ENCODE measurements at regions not wholly inside any gene's neighbourhood (a gene's known extent, or its start where the extent isn't known, plus 50 kb on each side); places are given as distances from the start of the nearest gene placed in this dataset.

DNA sequence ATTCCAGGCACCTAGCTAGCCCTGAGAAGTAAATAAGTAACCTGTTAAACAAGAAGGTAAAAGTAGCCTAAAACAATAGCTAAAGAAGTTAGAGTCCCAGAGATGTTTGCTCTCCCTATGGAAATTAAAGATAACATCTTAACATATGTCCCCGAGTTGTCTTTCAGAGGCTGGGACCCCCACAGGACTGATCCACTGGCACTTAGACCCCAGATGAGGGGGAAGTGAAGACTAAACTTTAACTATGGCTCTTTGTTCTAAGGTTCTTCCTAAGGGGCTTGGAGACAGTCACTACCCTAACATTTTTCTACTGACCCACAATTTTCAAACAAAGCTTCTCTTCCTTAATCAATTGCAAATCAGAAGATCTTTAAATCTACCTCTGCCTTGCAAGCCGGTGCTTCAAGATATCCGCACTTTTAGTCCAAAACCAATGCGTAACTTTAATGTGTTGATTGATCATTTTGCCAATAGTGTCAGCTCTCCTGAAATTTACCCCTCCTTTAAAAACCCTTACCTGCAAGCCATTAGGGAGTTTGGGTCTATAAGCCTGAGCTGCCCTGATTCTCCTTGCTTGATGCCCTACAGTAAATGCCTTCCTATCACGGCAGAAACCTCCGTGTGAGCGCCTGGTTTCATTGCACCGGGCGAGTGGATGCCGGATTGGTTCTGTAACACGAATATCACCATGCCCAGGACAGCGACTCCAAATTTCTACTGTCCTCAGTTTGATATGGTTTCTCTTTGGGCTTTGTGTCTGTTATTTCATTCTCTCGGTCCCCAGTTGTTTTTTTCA lies 404.4 kb downstream of the SIPA1L2 start:
- no peak for DNase-seq

DNA sequence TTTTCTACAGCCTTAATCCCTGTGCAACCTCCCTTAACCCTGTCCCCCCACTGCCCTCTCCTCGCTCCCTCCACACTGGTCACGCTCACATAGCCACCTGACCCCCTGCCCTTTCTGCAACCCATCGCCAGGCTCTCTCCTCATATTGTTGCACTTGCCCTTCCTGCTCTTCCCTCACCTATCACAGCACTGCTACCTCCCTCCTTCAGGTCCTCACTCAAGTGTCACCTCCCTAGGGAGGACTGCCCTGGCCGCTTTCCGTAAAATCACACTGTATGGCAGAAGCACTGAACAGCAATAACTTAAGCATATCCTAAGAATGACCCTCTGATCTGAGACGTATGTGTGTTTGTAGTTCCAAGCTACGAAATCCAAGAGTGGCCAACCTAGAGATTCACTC lies 406.0 kb downstream of the SIPA1L2 start:
- DNase-seq = no peak

DNA sequence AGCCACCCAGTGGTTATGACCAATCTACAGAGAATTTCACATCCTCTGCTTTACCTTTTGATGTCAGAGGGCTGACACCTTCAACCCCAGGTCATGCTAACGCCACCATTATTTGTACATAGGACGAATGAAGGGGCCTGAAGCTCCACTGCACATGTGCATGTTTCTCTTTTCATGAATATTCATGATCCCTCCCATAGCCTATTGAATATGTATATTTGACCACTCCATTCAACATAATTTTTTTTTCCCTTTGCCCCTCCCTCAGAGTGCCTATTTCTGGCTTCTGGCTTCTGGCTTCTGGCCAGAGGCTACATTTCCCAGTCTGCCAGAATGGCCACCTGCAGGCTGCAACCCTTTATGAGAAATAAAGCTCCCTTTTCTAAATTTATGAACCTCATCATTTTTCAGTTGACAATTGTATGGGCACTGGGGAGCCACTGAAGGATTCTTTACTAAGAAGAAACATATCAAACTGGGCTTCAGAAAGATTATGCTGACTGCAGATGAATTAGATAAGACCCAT lies 406.7 kb downstream of the SIPA1L2 start:
- no peak for DNase-seq

DNA sequence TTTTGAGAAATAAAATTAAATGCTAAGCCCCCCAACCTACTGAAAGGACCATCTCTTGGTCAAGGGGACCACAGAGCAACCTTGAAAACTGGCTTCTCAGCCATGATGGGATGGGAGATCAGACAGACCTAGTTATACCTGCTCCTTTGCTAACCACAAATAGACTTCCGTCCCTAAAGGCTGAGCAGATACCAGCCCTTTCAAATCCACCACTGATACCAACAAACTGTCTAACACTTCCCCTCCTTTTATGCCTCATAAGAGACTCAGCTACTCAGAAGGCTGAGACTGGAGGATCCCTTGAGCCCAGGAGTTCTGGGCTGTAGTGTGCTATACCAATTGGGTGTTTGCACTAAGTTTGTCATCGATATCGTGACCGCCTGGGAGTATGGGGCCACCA lies 407.3 kb downstream of the SIPA1L2 start:
- no peak for DNase-seq

DNA sequence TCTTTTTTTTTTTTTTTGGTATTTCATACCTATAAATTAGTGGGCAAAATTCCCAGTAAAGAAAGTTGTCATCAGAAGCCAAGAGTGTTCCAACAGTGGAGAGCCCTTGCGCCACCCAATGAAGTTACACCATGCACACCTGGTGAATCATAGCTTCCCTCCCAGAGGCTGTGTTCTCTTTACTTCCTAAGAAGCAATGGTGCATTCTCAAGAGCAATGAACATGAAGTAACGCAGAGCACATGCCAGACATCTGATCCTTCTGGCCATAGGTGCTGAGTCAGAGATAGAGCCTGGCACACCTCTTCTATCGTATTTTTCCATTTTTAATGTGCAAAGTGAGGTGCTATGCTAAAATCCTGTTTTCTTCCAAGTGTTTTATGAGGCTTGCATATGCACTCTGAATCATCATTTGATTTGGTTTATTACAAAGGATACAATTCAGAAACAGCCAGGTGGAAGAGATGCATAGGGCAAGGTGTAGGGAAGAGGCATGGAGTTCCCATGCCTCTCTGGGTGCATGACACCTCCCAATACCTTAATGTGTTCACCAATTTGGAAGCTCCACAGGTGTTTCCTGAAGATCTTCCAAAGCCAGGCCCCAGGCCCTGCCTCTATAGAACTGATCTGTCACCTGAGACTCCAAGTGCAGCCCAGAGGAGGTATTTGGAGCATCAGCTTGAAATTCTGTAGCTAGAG lies 408.0 kb downstream of the SIPA1L2 start:
- DNase-seq = no peak

DNA sequence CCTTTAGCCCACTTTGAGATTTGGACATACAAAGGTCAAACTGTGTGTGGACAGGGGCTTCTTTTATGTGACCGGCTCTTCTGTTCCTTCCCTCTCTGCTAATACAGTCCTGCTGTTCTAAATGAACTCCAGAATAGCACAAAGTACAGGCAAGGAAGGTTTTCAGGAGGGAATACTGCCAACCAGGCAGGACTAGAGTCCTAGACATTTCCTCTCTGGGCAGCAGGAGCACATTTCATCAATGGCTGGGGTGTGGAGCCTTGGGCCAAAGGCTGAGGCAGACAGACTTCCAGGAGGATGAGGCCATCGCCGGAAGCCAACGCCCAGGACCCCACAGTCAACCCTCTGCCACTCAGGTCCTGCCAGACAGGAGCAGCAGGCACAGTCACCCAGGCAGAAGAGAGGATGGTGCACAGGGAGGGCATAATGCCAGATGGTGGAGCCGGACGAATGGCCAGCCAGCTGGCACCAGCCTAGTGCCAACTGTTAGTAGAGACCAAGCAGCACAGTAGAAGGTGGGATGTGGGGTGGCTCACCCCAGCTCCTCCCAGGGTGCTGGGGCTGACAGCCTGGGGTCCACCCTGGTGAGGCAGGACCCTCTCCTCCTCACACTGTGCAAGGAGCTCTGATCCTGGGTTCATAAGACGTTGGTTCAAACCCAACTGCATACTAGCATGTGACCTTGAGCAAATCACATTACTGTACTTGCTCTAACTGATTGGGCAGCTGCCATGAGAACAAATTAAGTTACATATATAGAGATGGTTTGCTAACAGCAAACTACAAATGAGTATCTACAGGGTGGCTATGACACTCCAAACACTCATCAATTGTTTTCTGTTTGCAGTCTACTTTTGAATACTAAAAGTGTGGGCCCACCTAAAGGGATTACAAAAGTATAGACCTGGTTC lies 410.7 kb downstream of the SIPA1L2 start:
- no peak for DNase-seq

DNA sequence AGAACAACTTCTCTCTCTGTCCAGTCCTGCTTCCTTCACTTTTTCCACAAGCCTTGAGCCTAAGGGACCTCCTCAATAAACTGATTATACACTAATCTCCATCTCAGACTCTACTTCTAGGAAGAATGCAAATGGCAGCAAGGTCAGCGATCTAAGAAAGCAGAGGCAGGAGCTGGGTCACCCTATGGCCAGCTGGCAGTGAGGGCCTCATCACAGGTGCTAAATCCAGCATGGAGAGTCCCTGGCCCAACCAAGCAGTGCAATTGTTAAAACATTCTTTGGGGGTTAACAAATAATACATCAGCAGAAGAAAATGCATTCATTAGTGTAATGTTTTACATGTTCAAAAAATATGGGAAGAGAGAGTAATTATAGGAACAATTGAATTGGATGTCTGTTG lies 416.0 kb downstream of the SIPA1L2 start:
- no peak for DNase-seq

DNA sequence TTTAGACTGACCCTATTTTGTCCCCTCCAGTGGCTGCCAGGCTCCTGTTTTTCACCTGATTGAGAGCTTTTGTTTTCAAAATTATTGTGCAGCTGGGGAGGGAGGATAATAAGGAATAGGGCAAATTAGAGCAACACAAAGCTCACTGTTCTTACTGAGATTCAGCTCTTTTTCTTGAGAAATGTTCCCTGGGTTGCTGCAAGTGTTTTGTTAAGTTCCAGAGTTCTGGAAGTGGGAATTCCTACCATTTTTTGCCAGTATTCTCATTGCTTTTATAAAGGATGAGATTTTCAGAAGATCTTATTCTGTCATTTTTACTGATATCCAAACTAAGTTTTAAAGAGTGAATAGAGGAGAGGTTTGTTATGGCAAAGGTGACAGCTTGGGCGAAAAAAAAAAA lies 417.7 kb downstream of the SIPA1L2 start:
- DNase-seq = no peak

DNA sequence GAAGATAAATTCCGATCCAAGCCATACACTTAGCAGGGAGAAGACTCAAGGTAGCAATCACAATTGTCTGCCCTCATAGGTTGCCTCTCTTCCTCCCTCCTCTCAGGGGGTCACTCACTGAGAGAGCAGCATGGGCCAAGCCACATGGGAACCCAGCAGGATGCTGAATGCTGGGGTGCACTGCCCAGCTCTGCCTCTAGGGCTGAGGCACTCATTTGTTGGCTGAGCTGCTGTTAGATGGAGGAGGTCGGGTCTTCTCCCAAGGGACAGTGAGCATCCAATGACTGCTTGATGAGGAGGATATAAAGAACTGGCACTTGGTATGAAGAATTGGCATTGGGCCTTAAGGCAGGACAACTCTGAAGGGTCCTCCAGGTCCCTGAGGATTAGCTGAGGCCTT lies 418.8 kb downstream of the SIPA1L2 start:
- no peak for DNase-seq

DNA sequence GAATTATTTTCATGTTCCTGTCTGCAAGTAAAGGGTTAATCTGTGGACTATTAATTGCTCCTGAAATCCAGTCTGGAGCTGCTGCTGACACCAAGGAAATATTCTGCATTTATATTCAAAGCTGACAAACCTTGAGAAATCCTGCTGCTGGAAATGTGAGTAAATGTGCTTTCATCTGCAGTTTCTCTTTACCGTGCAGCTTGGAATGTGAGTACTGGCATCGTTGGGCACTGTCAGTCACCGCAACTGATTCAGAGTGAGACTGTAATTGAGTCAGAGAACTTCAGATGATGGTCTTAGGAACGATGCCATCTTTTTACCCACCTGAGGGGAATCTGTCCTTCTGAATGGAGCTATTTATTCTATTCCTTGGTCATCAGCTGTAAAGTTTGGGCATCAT lies 420.6 kb downstream of the SIPA1L2 start:
- DNase-seq = no peak

DNA sequence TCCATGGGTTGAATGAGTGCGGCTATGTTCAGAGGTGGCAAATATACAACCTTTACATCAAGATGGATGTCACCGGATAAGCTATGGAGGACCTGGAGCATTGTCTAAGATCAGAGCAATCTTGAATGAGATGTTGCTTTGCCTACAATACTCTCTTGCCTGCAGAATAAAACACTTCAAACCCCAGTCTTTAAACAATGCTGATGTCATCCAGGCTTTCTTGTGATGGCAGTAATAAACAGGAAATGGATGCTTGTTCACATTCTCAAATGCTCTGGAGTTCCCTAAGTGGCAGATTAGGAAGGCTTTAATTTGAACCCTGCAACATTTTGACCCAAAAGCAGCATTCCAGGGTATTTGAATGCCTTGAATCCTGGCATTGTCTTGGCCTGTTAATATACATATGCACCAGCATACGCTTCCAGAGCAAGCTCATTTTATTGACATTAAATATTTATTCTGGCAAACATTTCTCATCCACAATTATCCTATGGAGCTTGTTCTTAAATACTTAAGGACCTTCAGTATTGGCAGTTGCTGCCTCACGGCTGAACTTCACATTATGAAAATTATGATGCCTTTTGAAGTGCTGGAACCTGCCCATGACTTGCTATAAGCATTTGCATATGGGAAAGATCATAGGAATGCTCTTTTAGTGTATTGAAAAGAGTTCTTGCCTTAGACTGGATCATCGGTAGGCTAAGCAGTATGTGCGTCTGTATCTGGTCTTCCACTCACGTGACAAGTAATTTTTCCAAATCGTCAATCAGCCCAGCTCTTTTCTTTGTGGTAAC lies 422.7 kb downstream of the SIPA1L2 start:
- no peak for DNase-seq

DNA sequence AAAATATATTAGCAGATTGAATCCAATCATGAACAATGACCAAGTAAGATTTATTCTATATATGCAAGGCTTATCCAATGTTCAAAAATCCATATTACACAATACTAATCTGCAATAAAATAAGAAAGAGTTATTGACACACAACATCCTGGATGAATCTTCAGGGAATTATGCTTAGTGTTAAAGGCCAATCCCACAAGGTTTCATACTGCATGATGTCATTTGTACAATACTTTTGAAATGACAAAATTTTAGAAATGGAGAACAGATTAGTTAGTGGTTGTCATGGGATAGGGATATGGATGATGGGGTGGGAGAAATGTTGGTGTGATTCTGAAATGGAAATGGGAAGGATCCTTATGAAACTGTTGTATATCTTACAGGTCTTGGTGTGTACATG lies 425.7 kb downstream of the SIPA1L2 start:
- DNase-seq = no peak

DNA sequence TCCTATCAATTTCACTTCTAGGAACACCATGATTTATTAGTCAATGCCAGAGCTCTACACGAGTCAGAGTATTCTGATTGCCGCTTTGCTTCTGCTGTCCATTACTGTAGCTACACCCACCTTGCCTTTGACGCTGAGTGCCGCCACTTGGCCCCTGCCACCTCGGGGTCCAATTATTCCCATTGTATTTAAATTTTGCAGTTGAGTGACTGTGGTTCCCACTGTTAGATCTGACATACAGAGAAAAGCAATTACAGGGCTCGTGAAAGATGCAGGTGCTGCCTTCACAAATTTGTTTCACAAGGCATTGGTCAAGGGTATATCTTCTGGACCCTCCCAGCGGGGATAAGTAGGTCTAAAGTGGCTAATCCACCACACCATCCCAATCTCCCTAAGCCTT lies 428.9 kb downstream of the SIPA1L2 start:
- no peak for DNase-seq

DNA sequence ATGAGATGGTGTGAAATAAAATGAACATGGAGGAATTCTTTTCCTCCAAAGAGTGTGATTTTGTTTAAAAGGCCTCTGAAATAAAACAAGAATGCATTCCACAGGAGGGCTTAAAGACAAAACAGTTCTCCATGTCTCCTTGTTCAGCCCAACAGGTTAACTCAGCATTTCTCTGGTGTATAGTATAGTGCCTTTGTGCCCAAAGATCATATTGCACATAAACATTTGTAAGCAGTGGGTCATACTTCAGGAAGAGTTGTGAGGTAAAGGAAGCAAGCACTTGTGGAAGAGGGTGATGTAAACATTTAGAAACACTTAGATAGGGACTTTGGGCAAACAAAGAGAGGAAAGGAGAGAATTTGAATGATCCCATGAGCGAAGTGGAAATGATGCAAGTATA lies 433.9 kb downstream of the SIPA1L2 start:
- DNase-seq = no peak

DNA sequence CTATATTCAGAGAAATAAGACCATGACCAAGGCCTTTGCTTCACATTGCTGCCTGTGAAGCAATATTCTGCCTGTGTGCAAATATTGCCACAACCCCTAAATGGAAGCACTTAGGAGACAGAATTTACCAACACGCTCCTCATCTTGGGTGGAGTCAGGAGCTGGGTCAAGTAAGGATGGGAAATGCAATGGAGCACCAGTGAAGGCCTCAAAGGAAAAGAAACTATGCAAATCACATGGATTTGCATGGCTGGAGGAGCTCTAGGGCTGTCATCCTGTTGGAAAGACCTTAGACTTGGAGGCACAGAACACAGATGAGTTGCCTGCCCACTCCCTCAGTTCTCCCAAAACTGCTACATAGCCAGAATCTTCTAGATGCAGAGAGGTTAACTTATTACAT lies 435.5 kb downstream of the SIPA1L2 start:
- DNase-seq = no peak

DNA sequence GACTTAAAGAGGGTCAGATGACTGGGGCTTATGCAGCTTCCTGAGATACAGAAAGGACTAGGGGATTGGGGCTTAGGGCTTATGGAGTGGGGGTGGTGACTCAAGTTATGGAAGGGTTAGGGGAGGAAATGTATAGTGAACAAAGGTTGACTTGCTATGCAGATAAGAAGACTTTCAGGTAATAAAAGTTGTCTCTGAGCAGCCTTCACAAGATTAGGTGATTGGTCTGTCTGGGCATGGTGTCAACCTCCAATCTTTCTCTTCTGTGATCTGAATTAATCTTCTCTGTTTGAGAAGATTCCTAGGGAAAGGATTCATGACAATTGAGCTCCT lies 436.5 kb downstream of the SIPA1L2 start:
- DNase-seq = no peak

DNA sequence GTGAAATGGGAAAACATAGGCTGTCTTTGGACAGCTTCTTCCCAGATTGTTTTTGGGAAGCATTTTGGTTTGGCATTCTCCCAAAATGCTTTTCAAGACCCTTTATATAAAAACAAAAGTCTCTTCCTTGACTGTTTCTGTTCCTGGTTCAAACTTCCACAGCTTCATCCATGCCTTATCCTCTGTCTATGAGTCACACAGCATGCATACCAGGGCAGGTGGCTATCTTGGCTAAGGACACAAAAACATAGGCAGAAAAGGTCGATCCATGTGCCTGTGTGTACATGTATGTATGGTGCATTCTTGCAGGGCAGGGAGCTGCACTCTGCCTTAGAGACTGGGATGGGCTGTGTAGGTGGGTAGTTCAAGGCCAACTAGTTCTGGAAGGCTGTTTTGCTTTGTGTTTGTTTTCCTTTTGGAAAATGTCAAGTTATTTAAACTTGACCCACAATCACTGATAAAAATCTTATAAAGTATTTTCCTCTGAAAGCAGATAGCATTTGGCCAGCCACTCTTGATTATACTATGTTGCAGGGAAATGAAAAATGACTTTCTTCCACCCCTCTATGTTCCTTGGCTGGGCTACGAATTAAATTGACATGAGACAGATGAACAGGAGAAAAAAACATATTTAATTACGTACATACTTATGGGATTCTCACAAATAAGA lies 437.0 kb downstream of the SIPA1L2 start:
- DNase-seq = no peak

DNA sequence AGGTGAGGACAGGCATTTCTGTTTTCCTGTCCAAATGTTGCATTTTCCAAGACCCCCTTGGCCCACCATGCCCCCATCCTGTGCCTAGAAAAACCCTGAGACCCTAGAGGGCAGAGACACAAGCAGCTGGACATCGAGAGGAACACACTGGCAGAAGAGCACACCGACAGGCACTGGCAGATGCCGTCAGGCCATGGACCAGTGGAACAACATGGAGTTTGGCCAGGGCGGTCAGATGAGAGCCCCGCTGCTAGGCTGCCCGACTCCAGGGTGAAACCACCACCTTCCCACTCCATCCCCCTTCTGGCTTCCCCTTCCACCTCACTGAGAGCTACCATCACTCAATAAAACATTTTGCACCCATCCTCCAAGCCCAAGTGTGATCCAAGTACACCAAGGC lies 438.4 kb downstream of the SIPA1L2 start:
- no peak for DNase-seq

DNA sequence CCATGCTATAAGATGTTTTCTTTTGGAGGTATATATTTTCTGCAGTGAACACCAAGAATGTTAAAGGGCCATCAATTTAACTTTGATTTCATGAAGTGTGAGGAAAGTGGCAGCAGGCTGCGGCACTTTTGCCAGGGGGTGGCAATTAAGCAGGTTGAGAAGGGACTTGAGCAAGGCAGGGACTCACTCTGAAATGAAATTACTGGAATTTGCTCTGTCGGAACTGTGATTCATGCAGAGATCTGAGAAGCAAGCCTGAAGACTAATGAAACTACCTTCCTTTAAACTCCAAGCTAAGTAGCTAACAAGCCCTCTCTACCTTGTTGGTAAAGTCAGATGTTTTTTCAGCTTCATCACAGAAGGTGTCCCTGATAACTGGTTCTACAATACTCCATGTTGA lies 441.6 kb downstream of the SIPA1L2 start:
- no peak for DNase-seq

DNA sequence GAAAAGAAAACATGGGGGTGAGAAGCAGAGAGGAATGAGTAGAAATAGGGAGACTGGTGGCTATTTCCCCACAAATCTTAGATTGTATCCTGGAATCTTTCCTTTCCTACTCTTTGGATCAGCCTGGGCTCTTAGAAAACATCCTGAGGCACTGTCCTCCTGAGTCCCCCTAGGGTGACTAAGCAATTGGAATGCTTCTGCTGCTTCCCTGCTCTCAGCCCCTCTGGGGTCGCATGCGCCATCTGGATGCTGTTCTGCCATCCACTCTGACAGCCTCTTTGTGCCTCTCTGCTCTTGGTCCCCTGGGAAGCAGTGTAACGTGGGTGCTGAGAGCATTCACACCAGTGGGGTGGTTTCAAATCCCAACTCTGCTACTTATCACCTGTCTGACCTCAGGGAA lies 443.0 kb downstream of the SIPA1L2 start:
- no peak for DNase-seq

DNA sequence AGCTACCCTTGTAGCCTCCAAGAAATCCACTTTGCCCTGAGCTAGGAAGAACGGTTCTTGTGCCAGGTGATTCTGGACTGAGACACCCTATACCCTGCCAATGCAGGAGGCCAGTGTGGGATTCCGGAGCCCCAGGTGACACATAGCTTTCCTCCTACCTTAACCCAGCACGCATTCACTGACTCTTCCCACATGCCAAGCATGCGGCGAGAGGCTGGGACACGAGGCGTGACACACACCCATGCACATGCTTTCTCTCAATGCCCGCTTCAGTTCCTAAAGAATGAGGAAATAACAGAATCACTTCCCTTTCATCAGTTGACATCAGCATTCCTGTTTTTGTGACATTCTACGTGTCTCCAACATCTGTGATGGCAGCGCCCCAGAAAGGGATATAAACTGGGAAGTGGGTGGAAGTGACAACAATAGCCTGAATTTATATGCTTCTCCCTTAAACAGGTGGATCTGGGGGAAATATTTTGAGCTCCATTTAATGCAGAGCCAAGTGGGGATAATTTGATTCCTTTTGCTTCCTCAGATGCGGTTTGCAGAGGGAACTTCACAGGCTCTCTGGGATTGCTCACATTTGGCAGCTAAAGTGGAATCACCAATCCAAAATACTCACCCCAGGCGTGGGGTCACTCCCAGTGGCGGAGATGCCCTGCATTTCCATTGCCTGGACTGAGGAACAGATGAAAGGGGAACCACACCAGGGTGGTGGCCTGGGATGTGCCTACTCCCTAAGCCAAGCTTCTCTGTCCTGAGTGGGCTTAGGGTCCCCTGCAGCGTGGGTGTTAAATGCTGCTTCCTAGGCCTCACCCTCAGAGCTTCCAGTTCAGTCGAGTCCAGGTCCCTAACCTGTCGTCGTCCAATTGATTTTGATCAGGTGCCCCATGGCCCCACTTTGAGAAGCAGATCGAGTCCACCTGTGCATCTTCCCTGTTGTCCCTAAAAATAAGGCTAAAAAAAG lies 445.1 kb downstream of the SIPA1L2 start:
- no peak for DNase-seq
